NCI-H2107 treated with DMSO at 0.1 percent for 48 hours (cell line): ENCODE measurements at regions not wholly inside any gene's neighbourhood (a gene's known extent, or its start where the extent isn't known, plus 50 kb on each side); places are given as distances from the start of the nearest gene placed in this dataset.

ENCODE experiments used
- DNase-seq: peaks from one replicate; lab custom pipeline; 2025; ENCODE audit not compliant: unreplicated experiment; lab: John Stamatoyannopoulos, UW

DNA sequence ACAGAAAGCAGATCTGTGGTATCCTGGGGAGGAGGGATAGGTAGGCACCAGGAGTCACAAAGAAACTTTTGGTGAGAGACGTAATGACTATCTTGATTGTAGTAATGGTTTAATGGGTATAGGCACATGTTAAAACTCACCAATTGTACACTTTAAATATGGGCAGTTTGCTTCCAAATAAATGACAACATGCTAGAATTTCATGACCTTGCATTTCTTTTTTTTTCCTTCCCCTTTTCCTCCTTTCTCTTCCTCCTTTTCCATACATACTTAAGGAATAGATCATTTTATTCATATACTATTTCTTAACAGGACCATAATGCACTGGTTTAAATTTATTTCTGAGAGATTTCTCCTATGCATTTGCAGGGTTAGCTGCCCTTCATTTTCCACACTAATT lies 341.8 kb downstream of the TMEM182 start:
- no peak for DNase-seq

DNA sequence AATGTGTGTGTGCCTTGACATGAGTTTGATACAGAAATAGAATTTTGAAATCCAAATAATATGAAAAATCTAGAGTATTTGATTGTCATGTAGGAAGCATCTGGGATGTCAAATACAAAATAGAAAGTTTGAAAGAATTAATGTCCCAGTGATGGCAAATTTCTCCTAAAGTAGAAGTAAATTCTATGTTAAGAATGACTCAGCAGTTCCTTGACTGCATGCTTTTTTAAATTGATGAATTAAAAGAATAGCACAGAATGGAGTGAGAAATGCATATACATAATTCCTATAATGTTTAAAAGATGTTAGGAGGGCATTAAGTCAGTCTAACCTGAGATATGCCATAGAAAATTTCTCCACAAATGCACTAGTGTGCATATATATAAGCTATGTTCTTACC lies 357.5 kb downstream of the TMEM182 start:
- DNase-seq = no peak

DNA sequence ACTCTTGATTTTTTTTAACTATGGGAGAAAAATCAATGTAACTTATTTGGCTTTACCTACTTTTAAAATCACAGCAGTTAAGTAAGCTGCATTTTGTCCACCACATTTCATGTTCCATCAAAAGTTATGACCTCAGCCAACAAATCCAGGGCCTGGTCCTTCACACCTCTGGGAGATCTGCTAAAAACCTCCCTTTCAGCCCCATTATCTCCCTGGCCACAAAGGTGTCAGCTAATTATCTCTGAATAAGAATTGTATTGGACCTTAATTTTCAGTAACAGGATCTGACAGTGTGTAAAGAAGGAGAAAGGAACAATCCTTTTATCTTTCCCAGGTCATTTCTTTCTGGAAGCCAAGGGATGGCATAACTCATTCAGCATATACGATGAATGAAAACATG lies 359.3 kb downstream of the TMEM182 start:
- no peak for DNase-seq

DNA sequence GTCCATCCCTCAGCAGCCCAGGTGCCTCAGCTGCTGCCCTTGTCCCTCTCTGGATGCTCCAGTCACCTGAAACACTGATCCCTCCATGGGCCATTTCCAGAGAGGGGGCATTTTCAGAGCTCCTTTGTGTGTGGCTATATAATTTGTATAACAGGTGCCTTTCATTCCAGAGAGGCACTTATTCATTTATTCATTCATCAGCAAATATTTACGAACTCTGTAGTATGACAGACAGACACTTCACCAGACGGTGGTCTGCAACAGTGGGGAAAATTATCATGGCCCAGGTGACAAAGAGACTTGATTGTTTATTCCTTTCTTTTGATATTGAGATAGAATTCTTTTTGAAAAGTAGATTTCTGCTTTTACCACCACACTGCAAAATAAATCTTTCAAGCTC lies 361.7 kb downstream of the TMEM182 start:
- DNase-seq = no peak

DNA sequence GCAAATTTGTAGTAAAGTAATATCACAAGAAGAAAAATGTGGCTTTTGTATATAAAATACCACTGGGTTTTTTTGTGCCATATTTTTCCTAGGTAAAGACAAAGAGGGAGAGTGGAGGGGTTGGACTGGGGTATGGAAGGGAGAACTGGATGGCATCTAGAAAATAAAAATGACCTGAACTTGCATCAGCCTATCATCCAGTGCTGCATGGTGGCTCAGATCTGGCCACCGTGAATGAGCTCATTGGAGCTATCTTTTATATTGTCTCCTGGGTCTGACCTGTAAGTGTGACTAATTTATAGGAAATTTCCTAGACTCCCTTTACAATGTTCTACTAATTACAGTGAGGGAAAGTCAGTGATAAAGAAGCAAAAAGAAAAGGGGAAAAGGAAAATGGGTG lies 369.0 kb downstream of the TMEM182 start:
- no peak for DNase-seq

DNA sequence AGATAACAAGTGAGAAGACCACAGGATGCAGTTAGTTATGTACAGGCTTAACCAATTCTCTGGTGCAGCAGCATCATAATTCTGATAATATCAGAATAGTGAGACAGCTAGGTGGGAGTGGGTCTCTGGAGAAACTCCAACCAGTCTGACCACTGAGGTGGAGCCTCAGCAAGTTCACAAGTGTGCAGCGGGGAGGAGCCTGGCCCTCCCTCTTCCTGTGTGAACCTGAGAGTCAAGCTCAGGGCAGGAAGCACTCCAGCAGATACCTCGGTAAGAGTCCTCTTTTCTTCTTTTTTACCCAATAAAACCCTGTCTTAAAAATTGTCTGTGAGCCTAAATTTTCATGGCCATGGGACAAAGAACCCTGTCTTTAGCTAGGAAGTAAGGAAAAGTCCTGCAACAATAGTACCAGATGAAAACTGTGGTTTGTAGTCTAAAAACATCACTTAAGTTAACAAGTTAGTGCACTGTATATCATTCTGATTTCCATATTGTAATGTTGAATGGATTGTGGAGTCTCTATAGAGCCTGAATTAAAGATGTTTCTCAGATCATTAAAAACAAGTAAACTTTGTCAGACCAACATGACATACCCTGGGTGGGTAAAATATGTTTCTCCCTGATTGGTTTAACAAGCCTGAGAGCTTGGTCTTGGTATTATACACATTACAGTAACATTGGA lies 370.8 kb downstream of the TMEM182 start:
- DNase-seq = no peak

DNA sequence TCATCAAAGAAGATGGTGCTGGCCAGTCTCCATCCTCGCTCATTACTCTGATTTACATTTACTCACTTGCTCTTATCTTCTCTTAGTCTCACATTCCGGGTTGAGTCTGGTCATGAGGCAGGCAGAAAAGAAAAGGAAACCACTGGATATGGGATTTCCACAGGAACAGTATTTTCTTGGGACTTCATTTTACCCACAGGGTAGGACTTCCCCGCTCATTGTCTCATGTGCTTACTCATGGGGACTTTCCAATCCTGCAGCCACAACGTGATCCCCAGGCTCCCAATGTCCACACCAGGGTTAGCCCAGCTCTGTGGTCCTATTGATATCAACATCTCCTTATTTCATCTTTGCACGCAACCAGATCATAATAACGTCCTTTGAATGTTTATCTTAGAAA lies 373.8 kb downstream of the TMEM182 start:
- DNase-seq = no peak

DNA sequence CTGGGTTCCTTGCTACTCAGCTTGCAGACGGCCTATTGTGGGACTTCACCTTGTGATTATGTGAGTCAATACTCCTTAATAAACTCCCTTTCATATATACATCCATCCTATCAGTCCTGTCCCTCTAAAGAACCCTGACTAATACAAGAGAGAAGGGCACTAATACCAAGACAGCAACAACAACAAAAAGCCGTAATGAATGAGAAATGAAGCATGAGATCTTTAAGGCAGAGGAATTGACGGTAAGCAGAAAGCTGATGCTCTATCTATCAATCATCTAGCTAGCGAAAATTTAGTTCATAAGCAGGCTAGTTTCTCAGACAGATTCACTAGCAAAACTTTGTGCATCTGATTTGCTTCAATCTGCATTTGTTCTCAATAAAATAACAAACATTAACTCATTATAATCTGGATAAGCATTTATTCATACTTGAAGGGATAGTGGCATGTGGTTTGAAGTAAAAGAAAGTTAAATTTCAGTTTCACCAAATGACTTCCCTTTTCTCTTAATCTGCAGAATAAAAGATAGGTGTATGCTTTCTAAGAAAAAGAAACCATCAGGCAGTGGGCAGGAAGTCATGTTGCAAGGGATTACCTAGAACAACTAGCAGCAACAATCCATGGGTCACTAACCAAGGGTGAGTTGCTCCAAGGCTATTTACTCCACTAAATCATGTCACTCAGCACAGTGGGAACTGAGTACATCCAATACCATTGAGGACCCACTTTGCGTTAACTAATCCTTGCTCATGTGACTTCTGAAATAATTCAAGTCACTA lies 376.5 kb downstream of the TMEM182 start:
- DNase-seq = no peak

DNA sequence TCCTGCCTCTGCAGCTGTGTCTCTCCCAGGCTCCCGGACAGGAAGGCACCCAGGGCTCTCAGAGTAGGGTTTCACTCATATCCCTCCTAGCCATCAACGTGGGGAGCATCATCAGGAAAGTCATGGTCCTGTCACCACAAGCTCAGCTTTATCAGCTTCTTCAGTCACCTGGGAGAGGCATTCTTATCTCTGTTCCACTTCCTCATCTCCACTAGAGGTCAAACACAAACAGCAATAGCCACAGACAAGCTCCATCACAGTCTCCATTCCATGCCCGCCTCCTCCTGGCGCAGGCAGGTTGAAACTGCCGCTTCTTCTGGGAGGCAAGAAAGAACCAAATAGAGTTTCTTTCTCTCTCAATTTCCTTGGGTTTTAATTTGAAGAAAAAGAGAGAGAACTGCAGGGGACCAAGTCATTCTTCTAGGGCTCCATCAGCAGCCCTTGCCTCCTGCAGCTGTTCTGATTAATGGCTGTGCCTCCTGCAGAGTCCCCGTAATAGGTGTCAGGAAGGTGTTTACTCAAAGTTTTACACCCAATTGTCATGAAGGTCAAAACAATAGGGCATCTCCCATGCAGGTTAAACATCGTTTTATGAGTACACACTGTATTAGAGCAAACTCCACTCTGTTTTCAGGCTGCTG lies 377.9 kb downstream of the TMEM182 start:
- DNase-seq = no peak

DNA sequence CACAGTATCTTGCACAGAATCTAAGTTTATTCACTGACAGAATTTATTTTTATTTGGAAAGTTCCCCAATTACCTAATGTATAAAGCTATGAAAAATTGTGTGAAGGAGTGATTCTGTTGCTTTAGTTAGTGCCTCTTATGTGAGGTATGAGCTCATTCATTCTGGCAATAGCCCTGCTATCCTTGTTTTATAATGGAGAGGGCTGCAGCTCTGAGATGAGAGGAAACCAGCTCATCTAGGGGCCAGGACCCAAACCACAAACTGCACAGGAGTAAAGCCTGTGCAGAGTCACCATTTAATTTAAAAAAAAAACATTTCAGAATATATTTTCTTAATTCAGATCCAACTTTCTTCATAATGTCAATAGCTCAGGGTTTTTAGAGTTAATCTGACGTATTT lies 383.0 kb downstream of the TMEM182 start:
- DNase-seq = no peak

DNA sequence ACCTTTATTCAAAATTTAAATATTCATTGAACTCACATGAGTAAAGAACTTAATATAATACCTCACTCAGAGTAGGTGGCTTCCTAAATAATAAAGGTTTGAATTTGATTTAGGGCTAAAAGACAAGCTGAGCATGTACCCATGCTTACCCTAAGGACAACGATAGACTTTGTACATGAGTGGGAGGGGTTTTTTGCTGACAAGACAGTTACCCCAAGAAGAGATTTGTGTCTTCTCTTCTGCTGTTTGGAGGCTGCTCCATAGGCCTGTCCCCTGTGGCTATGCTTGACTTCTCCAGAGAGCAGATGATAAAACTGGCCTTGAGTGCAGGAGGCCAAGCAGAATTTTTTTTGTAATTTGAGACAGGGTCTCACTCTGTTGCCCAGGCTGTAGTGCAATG lies 383.9 kb downstream of the TMEM182 start:
- DNase-seq = no peak

DNA sequence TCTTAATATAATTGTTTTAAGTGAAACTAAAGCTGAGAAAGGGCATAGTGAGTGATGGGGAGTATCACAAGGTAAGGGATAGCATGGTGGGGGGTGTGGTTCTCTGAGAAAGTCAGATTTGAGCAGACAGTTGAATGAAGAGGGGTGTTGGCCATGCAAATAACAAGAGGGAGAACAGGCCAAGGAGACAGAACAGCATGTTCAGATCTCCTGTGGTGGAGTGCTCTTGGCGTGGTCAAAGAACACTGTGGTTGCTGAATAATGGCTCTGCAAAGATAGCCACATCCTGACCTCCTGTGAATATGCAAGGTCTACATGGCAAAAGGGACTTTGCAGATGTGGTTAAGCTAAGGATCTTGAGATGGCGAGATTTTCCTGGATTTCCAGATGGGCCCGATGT lies 389.2 kb downstream of the TMEM182 start:
- DNase-seq = no peak

DNA sequence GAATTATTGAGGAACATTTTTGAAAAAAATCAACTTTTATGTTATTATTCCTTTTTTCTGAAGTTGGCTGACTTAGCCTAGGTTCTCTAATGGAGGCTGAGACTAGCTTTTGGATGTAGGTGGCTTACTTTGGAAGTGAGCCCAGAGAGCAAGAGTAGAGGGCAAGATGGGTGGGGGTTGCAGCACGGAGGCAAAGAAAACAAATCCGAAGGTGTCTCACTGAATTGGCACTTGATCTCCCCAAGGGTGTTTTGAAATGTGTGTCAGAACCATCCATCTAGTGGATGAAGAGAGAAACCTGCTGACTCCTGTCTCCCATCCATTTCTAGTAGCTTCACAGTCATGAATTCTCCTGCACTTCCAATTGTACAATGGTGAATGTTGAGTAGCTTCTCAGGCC lies 390.7 kb downstream of the TMEM182 start:
- no peak for DNase-seq

DNA sequence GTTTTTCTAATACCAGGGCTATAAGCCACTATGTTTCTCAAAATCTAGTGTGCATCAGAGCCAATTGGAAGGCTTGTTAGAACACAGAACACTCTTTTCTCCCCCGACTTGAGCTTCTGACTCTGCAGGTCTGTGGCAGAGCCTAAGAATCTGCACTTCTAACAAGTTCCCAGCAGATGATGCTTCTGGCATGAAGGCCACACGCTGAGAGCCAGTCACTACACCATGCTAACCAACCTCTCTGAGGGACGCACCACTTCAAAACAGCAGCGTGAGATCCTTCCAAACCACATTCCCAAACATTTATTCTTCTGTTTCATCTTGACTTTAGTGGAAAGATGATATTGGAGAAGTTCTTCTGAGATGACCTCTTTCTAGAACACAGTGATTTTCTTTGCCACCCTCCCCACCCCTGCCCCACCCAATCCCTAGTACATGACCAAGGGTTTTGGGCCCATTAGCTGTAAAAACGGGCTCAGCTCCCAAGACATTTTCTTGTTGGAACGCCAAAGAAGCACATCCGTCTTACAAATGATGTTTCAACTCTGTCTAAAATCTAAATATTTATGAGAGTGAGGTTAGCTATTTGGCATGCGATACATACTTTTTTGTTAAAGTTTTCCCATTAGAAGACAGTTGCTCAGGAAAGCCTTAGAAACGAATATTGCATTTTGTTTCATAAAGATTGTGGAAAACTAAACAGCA lies 391.9 kb downstream of the TMEM182 start:
- no peak for DNase-seq

DNA sequence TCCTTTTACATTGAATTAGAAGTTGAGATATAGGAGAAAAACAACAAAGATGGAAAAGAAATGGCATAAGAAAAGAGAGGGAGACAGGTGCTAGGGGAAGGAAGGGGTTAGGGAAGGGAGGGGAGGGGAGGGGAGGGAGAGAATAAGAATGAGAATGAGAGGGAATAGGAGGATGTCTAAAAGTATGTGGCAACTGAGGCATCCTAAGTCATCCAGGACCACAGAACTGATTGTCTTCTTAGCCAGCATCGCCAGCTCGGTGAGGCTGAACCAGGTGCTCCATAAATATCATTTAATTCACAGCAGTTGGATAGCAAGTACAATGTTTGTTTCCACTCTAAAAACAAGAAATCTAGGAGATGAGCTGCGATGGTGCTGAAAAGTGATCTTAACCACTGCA lies 393.5 kb downstream of the TMEM182 start:
- DNase-seq = no peak

DNA sequence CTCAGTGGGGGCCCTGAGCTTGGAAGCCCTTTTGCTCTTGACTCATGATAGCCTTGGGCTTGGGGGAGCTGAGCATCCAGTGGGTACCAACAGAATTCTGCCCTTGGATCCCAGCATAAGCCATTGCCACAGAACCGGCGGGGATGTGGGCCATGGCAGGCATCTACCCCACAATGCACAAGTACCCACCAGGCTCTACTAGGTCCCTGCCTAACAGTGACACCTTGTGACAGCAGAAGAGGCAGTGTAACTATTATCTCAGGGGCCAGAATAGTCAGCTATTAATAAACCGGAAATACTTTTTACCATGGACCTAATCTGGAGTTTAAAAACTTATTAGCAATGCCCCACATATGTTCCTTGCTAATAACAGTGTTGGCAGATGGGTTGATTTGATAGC lies 397.2 kb downstream of the TMEM182 start:
- DNase-seq = no peak

DNA sequence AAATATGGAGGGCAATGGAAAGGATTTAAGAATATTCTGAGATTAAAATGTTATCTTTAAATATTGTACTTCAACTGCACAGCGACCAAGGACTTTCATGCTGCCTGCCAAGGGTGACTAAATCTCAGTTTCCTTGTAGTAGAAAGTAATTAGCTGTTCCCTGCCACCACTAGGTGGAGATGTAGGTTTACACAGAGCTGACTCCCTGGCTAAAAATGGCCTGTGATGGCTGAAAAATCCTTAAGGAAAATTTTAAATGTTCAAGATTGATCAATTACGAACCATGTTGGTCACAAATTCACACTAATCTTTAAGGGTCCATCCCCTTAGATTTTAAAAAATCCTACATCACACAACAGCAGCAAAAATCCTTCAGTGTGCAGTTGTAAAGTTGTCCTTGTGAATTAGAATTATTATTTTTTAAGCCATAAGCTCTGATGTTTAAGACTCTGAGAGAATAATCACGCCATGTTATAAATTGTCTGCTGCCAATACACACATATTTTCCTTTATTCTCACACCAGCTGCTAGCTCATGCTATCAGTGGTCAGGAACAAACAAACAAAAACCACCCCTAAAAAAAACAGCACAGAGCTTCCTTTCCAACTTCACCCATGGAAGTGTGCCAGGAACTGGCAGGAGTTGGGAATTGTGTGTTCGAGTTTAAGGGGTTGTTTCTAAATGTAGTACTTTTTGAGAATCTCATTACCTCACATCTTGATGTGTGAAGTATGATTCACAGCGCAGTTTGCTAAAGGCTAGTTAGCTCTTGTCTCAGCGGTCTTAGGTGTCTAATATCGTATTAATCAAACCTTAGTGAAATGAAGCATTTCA lies 399.8 kb downstream of the TMEM182 start:
- peak; percentile 64 for DNase-seq

DNA sequence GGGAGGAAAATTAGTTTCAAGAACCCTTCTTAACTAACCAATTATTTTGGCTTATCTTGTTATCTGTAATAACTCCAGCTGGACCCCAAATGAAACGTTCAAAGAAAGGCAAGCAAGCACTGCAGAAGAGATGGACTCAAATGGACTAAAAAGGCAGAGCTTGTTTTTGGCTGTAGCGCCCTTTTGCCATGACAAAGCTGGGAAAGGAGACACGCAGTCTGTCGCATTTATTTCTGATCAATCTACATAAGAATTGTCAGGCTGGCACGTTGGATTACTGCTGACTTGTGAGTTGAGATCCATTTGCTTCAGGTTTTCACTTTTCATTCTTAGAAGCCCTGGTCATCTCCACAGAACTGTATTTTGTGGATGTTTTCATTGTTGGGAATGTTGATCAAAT lies 402.9 kb downstream of the TMEM182 start:
- no peak for DNase-seq

DNA sequence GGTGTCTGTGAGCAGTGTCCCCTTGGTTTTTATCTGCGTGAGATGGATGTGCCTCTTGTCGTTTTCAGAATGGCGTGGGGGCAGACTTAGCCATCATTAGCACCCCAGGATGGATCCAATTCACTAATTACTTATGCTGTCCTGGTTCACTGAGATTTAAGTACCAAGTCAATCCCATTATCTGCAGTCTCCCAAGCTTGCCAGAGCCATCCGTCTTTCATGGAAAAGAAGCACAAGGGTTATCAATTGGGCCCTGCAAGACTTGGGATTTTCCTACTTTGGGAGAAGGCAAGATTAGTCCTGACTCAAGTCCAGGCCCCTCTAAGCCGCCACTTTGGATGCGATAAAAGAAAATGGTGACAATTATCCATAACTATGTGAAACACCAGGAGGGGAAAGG lies 404.0 kb downstream of the TMEM182 start:
- no peak for DNase-seq

DNA sequence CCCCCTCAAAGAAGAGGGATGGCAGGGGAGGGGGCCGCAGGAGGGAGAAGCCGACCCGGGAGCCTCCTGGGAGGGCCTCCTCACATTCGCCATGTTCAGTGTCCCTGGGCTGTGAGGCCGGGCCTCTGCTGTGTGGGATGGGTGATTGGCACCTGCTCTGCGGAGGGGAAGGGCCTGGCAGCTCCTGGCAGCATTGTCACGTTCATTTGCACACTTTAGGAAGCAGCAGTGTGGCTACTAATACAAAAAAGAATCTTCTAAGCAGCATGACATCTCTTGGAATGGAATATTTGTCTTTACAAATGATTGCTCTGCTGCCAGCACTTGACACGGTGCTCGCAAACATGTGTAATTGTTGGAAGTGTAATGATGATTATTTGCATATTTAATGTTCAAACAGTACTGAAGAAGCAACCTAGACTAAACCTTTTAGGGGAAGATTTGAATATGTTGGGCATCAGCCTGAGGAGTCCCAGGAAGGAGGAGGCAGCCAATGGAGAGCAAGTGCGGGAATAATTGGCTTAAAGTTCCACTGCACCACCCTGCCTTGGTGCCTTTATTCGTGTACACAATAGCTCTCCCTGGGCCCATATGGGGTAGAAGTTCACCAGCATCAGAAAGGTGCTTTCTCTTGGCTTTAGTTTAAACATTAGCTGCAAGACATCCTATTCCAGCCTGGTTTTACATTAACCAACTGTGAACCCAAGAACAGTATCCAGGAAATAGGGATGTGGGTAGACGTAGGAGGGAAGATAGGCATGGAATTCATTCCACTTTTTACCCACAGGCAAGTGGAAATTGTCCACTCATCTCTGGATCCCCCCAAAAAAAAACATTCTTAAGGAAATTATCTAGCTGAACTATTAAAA lies 404.9 kb downstream of the TMEM182 start:
- DNase-seq = no peak
